HCT116 (cell line): ENCODE measurements at regions not wholly inside any gene's neighbourhood (a gene's known extent, or its start where the extent isn't known, plus 50 kb on each side); places are given as distances from the start of the nearest gene placed in this dataset.

Source experiments
- ATAC-seq: fragments of 200-7000 bp; cut with Tn5 transposase; 2 replicates; pipeline ENCODE4 v1.9.1; 2020; ENCODE audit warnings: mild to moderate bottlenecking, moderate library complexity
- BruUV-seq: library from RNA; stranded (reverse); fragments of 400-500 nt; replicated peaks from 2 replicates; lab custom pipeline; 2021; lab: Mats Ljungman, UMichigan
- CTCF ChIA-PET: fragments of 300-600 bp; sonication (Branson Sonifier 250); formaldehyde crosslinking; loops from one replicate; lab custom pipeline; 2021; ENCODE audit warnings: antibody characterized with exemption; lab: Charles Lee
- POLR2A ChIA-PET: fragments of 300-600, 350-600 bp; sonication (Branson Sonifier 250); formaldehyde crosslinking; loops from one replicate; lab custom pipeline; 2021; ENCODE audit warnings: antibody characterized with exemption; lab: Charles Lee
- RAD21 ChIA-PET, 2 experiments: fragments of 300-600 bp; sonication (Branson Sonifier 250); formaldehyde crosslinking; loops; one replicate each; lab custom pipeline; 2023; ENCODE audit warnings: low total read pairs in 2 of 2; ENCODE audit not compliant: uncharacterized antibody in 2 of 2, unreplicated experiment in 2 of 2, low non-redundant PET in 1 of 2; lab: Charles Lee
- DNase-seq: peaks from one replicate; pipeline ENCODE4 v3.0.0-alpha.2; 2010; ENCODE audit warnings: low read depth, low spot score
- H2AFZ ChIP-seq: fragments of 200-600 bp; shearing (Covaris generic), sonication (generic); 2 replicates; pipeline ENCODE4 v1.6.1; 2017; ENCODE audit warnings: low read depth, mixed run types, mixed read lengths, antibody characterized with exemption, low read length; ENCODE audit not compliant: poor library complexity, severe bottlenecking
- H3K27ac ChIP-seq: 2 replicates; pipeline ENCODE4 v1.5.1; 2012; ENCODE audit warnings: low read depth, low read length
- H3K27me3 ChIP-seq: fragments of 200-600 bp; sonication (generic); 2 replicates; pipeline ENCODE4 v1.6.1; 2016; ENCODE audit warnings: mixed run types, low read length, mixed read lengths; ENCODE audit not compliant: insufficient read depth
- H3K36me3 ChIP-seq, 2 experiments: fragments of 200-500 bp in 1 of 2; fragments of 200-600 bp in 1 of 2; sonication (Bioruptor generic) in 1 of 2; sonication (generic) in 1 of 2; 2 replicates each; pipeline versions ENCODE4 v1.5.1 to v1.6.1; 2014 to 2016; ENCODE audit warnings: low read length in 2 of 2, inconsistent platforms in 1 of 2, mixed read lengths in 1 of 2, mixed run types in 1 of 2; ENCODE audit not compliant: insufficient read depth in 2 of 2, control insufficient read depth in 1 of 2
- H3K4me1 ChIP-seq, 2 experiments: fragments of 200-600 bp in 1 of 2; sonication (generic) in 1 of 2; 2 replicates each; pipeline versions ENCODE4 v1.5.1 to v1.6.1; 2012 to 2017; ENCODE audit warnings: low read length in 2 of 2, inconsistent platforms in 1 of 2, mild to moderate bottlenecking in 1 of 2, mixed read lengths in 1 of 2, mixed run types in 1 of 2, moderate library complexity in 1 of 2; ENCODE audit not compliant: insufficient read depth in 2 of 2, control insufficient read depth in 1 of 2
- H3K4me2 ChIP-seq: fragments of 200-600 bp; sonication (generic); 2 replicates; pipeline ENCODE4 v1.6.1; 2017; ENCODE audit warnings: mixed run types, low read length, mixed read lengths
- H3K4me3 ChIP-seq, 2 experiments: fragments of 200-600 bp in 1 of 2; sonication (generic) in 1 of 2; replicated peaks in 1 of 2; 2 replicates each; pipeline ENCODE4 v1.5.1; 2011 to 2016; ENCODE audit warnings: low read length in 2 of 2, control low read depth in 1 of 2, low read depth in 1 of 2, mild to moderate bottlenecking in 1 of 2, mixed read lengths in 1 of 2, mixed run types in 1 of 2
- H3K79me2 ChIP-seq: fragments of 200-600 bp; sonication (generic); 2 replicates; pipeline ENCODE4 v1.6.1; 2017; ENCODE audit warnings: mild to moderate bottlenecking, mixed run types, low read length, moderate library complexity, mixed read lengths; ENCODE audit not compliant: insufficient read depth
- H3K9ac ChIP-seq: fragments of 200-600 bp; sonication (generic); 2 replicates; pipeline ENCODE4 v1.6.1; 2016; ENCODE audit warnings: low read length, mixed read lengths
- H3K9me2 ChIP-seq: fragments of 200-600 bp; sonication (generic), shearing (Covaris generic); 2 replicates; pipeline ENCODE4 v1.6.1; 2017; ENCODE audit warnings: mixed run types, mild to moderate bottlenecking, moderate library complexity; ENCODE audit not compliant: insufficient read depth
- H3K9me3 ChIP-seq, 2 experiments: fragments of 200-500 bp in 1 of 2; fragments of 200-600 bp in 1 of 2; sonication (Bioruptor generic) in 1 of 2; sonication (generic) in 1 of 2; 2 replicates each; pipeline ENCODE4 v1.6.1; 2014 to 2017; ENCODE audit warnings: low read length in 2 of 2, mixed read lengths in 2 of 2, inconsistent platforms in 1 of 2, low read depth in 1 of 2, mild to moderate bottlenecking in 1 of 2, mixed run types in 1 of 2, moderate library complexity in 1 of 2; ENCODE audit not compliant: control insufficient read depth in 1 of 2, insufficient read depth in 1 of 2
- H4K20me1 ChIP-seq: fragments of 200-600 bp; sonication (generic), shearing (Covaris generic); 2 replicates; pipeline ENCODE4 v1.6.1; 2017; ENCODE audit warnings: mixed run types, mild to moderate bottlenecking, moderate library complexity; ENCODE audit not compliant: insufficient read depth
- ATF3 ChIP-seq: IDR thresholded peaks from 2 replicates; pipeline ENCODE4 v1.6.1; 2012
- CBX3 ChIP-seq: IDR thresholded peaks from 2 replicates; pipeline ENCODE4 v1.6.1; 2012; ENCODE audit warnings: low read depth
- CEBPB ChIP-seq: IDR thresholded peaks from 2 replicates; pipeline ENCODE4 v1.6.1; 2012; ENCODE audit warnings: low read depth
- EGR1 ChIP-seq: IDR thresholded peaks from 2 replicates; pipeline ENCODE4 v1.6.1; 2012; ENCODE audit warnings: low read depth
- EZH2 ChIP-seq: fragments of 200-600 bp; sonication (generic); IDR thresholded peaks from 2 replicates; pipeline ENCODE4 v1.6.1; 2017; ENCODE audit warnings: antibody characterized with exemption, mixed run types
- EZH2phosphoT487 ChIP-seq: fragments of 200-600 bp; IDR thresholded peaks from 2 replicates; pipeline ENCODE4 v1.6.1; 2018; ENCODE audit warnings: antibody characterized with exemption, borderline replicate concordance
- FOSL1 ChIP-seq: IDR thresholded peaks from 2 replicates; pipeline ENCODE4 v1.6.1; 2012; ENCODE audit warnings: low read depth
- JUND ChIP-seq: IDR thresholded peaks from 2 replicates; pipeline ENCODE4 v1.6.1; 2012
- POLR2A ChIP-seq: IDR thresholded peaks from 2 replicates; pipeline ENCODE4 v1.7.0; 2011; ENCODE audit warnings: borderline replicate concordance; ENCODE audit not compliant: insufficient read depth, insufficient read length; ENCODE audit errors: extremely low read depth
- POLR2AphosphoS5 ChIP-seq: IDR thresholded peaks from 2 replicates; pipeline ENCODE4 v1.6.1; 2011; ENCODE audit warnings: mild to moderate bottlenecking, low read depth, low read length, moderate library complexity
- RAD21 ChIP-seq: IDR thresholded peaks from 2 replicates; pipeline ENCODE4 v1.6.1; 2012; ENCODE audit warnings: low read depth, mild to moderate bottlenecking
- SIN3A ChIP-seq: IDR thresholded peaks from 2 replicates; pipeline ENCODE4 v1.6.1; 2012; ENCODE audit warnings: low read depth
- SRF ChIP-seq: IDR thresholded peaks from 2 replicates; pipeline ENCODE4 v1.6.1; 2012; ENCODE audit warnings: low read depth
- TCF7L2 ChIP-seq: IDR thresholded peaks from 2 replicates; pipeline ENCODE4 v1.7.0; 2011; ENCODE audit warnings: borderline replicate concordance, inconsistent platforms; ENCODE audit not compliant: insufficient read depth, insufficient read length; ENCODE audit errors: extremely low read depth
- YY1 ChIP-seq: IDR thresholded peaks from 2 replicates; pipeline ENCODE4 v1.6.1; 2011; ENCODE audit warnings: low read length, low read depth, moderate library complexity, mild to moderate bottlenecking; ENCODE audit not compliant: insufficient replicate concordance; ENCODE audit errors: extremely low read depth
- ZNF274 ChIP-seq: fragments of 200-500 bp; sonication (Bioruptor generic); IDR thresholded peaks from 2 replicates; pipeline ENCODE4 v1.6.1; 2014; ENCODE audit warnings: mild to moderate bottlenecking, low read depth, low read length, inconsistent platforms
- intact Hi-C: fragments of 100-400 bp; cut with micrococcal nuclease; formaldehyde crosslinking; loops from 2 replicates; pipeline ENCODE4 v1.10.0; 2022
- TF ChIP-seq, protein P1 (sequence below): IDR thresholded peaks from 2 replicates; pipeline ENCODE4 v1.6.1; 2011; ENCODE audit warnings: mild to moderate bottlenecking, low read length, moderate library complexity; ENCODE audit not compliant: insufficient replicate concordance; ENCODE audit errors: extremely low read depth

GRCh38 chr4:75251547-75251946 is 262.7 kb downstream of the RCHY1 start:
- Histone ChIP-seq H3K27ac (no peak overlapping the region), H3K9me2 (no peaks in the 10 kb centered on the region), H3K4me1 (peaks cover 0 to 5% of the 10 kb centered on the region in 2 experiments; a peak in 1 of 4 replicates), H4K20me1 (no peaks in the 10 kb centered on the region), H3K36me3 (no peaks in the 10 kb centered on the region), H3K79me2 (no peaks in the 10 kb centered on the region), H3K9me3 (no peaks in the 10 kb centered on the region), H3K27me3 (no peaks in the 10 kb centered on the region)
- POLR2A ChIA-PET = no interaction called here
- TF ChIP-seq EZH2 (no peak), SIN3A (no peak), CBX3 (no peak), EGR1 (no peak), CEBPB (no peak), FOSL1 (no peak), POLR2AphosphoS5 (no peak)
- TF ChIP-seq, all 23 proteins: peak for 0
- RAD21 ChIA-PET = no interaction called here
- ATAC-seq = no peak
- H2AFZ ChIP-seq = no peak overlapping the region
- H3K4me3 ChIP-seq = no peak overlapping the region
- H3K4me2 ChIP-seq = no peak overlapping the region
- no peak overlapping the region for H3K9ac ChIP-seq
- intact Hi-C loops = no loop called here
- no TSS peak for BruUV-seq
- no peak for DNase-seq
- CTCF ChIA-PET = no interaction called here

DNA sequence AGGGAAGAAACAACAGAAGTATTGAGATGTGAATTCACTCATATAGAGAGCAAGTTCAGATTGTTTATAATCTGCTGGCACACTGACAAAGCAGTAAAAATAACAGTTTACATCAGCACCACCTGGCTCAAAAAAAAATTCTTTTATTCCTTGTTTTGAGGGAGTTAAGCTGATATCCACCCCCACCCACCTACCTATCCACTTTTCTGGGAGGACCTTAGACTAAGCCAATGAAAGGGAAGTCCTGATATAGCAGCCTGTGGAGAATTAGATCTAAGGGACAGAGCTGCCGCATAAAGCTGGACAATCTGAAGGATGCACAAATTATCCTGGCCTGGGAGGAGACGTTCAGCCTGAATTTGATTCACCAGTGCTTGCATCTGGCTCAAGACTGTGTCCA is 264.5 kb downstream of the RCHY1 start:
- Histone ChIP-seq H3K27ac (no peak overlapping the region), H4K20me1 (no peaks in the 10 kb centered on the region), H2AFZ (no peak overlapping the region), H3K36me3 (no peaks in the 10 kb centered on the region), H3K4me1 (peaks cover 0 to 5% of the 10 kb centered on the region in 2 experiments; a peak in 1 of 4 replicates), H3K4me3 (no peak overlapping the region), H3K9me2 (no peaks in the 10 kb centered on the region), H3K79me2 (no peaks in the 10 kb centered on the region), H3K4me2 (no peak overlapping the region), H3K9me3 (no peaks in the 10 kb centered on the region), H3K9ac (no peak overlapping the region), H3K27me3 (no peaks in the 10 kb centered on the region)
- intact Hi-C loops = no loop called here
- BruUV-seq = no TSS peak
- DNase-seq (no peak), ATAC-seq (no peak)
- ChIA-PET POLR2A (no interaction called here), CTCF (no interaction called here), RAD21 (no interaction called here)
- TF ChIP-seq TCF7L2 (no peak), ATF3 (no peak), ZNF274 (no peak), JUND (no peak), POLR2AphosphoS5 (no peak), POLR2A (no peak), YY1 (no peak), CBX3 (no peak), RAD21 (no peak), SRF (no peak), EZH2phosphoT487 (no peak), CEBPB (no peak)
- TF ChIP-seq, protein P1, sequence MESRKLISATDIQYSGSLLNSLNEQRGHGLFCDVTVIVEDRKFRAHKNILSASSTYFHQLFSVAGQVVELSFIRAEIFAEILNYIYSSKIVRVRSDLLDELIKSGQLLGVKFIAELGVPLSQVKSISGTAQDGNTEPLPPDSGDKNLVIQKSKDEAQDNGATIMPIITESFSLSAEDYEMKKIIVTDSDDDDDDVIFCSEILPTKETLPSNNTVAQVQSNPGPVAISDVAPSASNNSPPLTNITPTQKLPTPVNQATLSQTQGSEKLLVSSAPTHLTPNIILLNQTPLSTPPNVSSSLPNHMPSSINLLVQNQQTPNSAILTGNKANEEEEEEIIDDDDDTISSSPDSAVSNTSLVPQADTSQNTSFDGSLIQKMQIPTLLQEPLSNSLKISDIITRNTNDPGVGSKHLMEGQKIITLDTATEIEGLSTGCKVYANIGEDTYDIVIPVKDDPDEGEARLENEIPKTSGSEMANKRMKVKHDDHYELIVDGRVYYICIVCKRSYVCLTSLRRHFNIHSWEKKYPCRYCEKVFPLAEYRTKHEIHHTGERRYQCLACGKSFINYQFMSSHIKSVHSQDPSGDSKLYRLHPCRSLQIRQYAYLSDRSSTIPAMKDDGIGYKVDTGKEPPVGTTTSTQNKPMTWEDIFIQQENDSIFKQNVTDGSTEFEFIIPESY = no peak
